H9 (cell line): ENCODE measurements at regions not wholly inside any gene's neighbourhood (a gene's known extent, or its start where the extent isn't known, plus 50 kb on each side); places are given as distances from the start of the nearest gene placed in this dataset.

Experiments used
- DNase-seq: peaks from one replicate; pipeline ENCODE4 v3.0.0-alpha.2; 2017
- H2AFZ ChIP-seq: one replicate; pipeline ENCODE4 v1.6.1; 2013; ENCODE audit warnings: mild to moderate bottlenecking, low read length, control low read depth, moderate library complexity
- H2AK5ac ChIP-seq: 2 replicates; pipeline ENCODE4 v1.6.1; 2013; ENCODE audit warnings: low read length, control low read depth, mixed read lengths; ENCODE audit not compliant: insufficient read length
- H2BK120ac ChIP-seq: one replicate; pipeline ENCODE4 v1.6.1; 2013; ENCODE audit warnings: low read depth, mild to moderate bottlenecking, low read length, control low read depth, inconsistent platforms; ENCODE audit not compliant: poor library complexity, severe bottlenecking
- H2BK12ac ChIP-seq: 2 replicates; pipeline ENCODE4 v1.6.1; 2013; ENCODE audit warnings: low read length, control low read depth, mixed read lengths, low read depth; ENCODE audit not compliant: insufficient read length
- H2BK15ac ChIP-seq: 2 replicates; pipeline ENCODE4 v1.6.1; 2013; ENCODE audit warnings: low read depth, low read length, control low read depth
- H2BK20ac ChIP-seq: one replicate; pipeline ENCODE4 v1.6.1; 2013; ENCODE audit warnings: low read depth, mild to moderate bottlenecking, low read length, control low read depth, inconsistent platforms; ENCODE audit not compliant: poor library complexity, severe bottlenecking
- H2BK5ac ChIP-seq: 2 replicates; pipeline ENCODE4 v1.6.1; 2013; ENCODE audit warnings: low read length, control low read depth, mixed read lengths; ENCODE audit not compliant: insufficient read length
- H3K14ac ChIP-seq: 2 replicates; pipeline ENCODE4 v1.6.1; 2013; ENCODE audit warnings: low read length, control low read depth; ENCODE audit not compliant: insufficient read depth
- H3K18ac ChIP-seq: 2 replicates; pipeline ENCODE4 v1.6.1; 2013; ENCODE audit warnings: low read depth, mild to moderate bottlenecking, mixed read lengths, low read length, control low read depth; ENCODE audit not compliant: insufficient read length
- H3K23ac ChIP-seq: 2 replicates; pipeline ENCODE4 v1.6.1; 2013; ENCODE audit warnings: low read length, control low read depth, mixed read lengths, low read depth; ENCODE audit not compliant: insufficient read length
- H3K23me2 ChIP-seq: 2 replicates; pipeline ENCODE4 v1.6.1; 2013; ENCODE audit warnings: low read depth, mild to moderate bottlenecking, mixed read lengths, low read length, control low read depth; ENCODE audit not compliant: insufficient read length, poor library complexity, severe bottlenecking
- H3K27ac ChIP-seq: 2 replicates; pipeline ENCODE4 v1.5.1; 2013; ENCODE audit warnings: low read length, control low read depth, mixed read lengths, low read depth; ENCODE audit not compliant: insufficient read length
- H3K27me3 ChIP-seq: 2 replicates; pipeline ENCODE4 v1.6.1; 2013; ENCODE audit warnings: low read length, control low read depth, inconsistent platforms; ENCODE audit not compliant: insufficient read depth
- H3K4ac ChIP-seq: 2 replicates; pipeline ENCODE4 v1.6.1; 2013; ENCODE audit warnings: low read depth, mild to moderate bottlenecking, control low read depth, inconsistent platforms, low read length, moderate library complexity
- H3K4me1 ChIP-seq: 2 replicates; pipeline ENCODE4 v1.6.1; 2013; ENCODE audit warnings: low read length, control low read depth, inconsistent platforms; ENCODE audit not compliant: insufficient read depth
- H3K4me2 ChIP-seq: 2 replicates; pipeline ENCODE4 v1.6.1; 2013; ENCODE audit warnings: low read length, control low read depth, mixed read lengths; ENCODE audit not compliant: insufficient read length, insufficient read depth
- H3K56ac ChIP-seq: 2 replicates; pipeline ENCODE4 v1.6.1; 2013; ENCODE audit warnings: low read depth, mild to moderate bottlenecking, mixed read lengths, low read length, control low read depth; ENCODE audit not compliant: insufficient read length
- H3K79me1 ChIP-seq: 2 replicates; pipeline ENCODE4 v1.6.1; 2013; ENCODE audit warnings: low read depth, mild to moderate bottlenecking, moderate library complexity, low read length, control low read depth, inconsistent platforms; ENCODE audit not compliant: insufficient read depth, poor library complexity, severe bottlenecking
- H3K79me2 ChIP-seq: 2 replicates; pipeline ENCODE4 v1.6.1; 2013; ENCODE audit warnings: low read length, control low read depth, inconsistent platforms; ENCODE audit not compliant: insufficient read depth
- H3K9ac ChIP-seq: 2 replicates; pipeline ENCODE4 v1.6.1; 2013; ENCODE audit warnings: low read length, control low read depth, mixed read lengths; ENCODE audit not compliant: insufficient read length; ENCODE audit errors: extremely low read depth
- H3K9me3 ChIP-seq: one replicate; pipeline ENCODE4 v1.6.1; 2013; ENCODE audit warnings: low read depth, low read length, inconsistent platforms; ENCODE audit not compliant: control insufficient read depth
- H3T11ph ChIP-seq: one replicate; pipeline ENCODE4 v1.6.1; 2013; ENCODE audit warnings: mild to moderate bottlenecking, low read length, control low read depth, inconsistent platforms
- H4K20me1 ChIP-seq: one replicate; pipeline ENCODE4 v1.6.1; 2013; ENCODE audit not compliant: control insufficient read depth, insufficient read length, insufficient read depth
- H4K5ac ChIP-seq: 2 replicates; pipeline ENCODE4 v1.6.1; 2013; ENCODE audit warnings: low read depth, mild to moderate bottlenecking, mixed read lengths, low read length, control low read depth; ENCODE audit not compliant: insufficient read length
- H4K8ac ChIP-seq: replicated peaks from 2 replicates; pipeline ENCODE4 v1.6.1; 2013; ENCODE audit warnings: low read length, control low read depth, mixed read lengths, low read depth; ENCODE audit not compliant: insufficient read length
- H4K91ac ChIP-seq: 2 replicates; pipeline ENCODE4 v1.6.1; 2013; ENCODE audit warnings: low read depth, mild to moderate bottlenecking, moderate library complexity, mixed read lengths, low read length, control low read depth; ENCODE audit not compliant: insufficient read length
- H3K27ac Mint-ChIP-seq, 3 experiments: 2 replicates in 2 of 3; 3 replicates in 1 of 3; pipeline ENCODE4 v1.8.0; 2020 to 2021; ENCODE audit warnings: mixed read lengths in 3 of 3, mild to moderate bottlenecking in 1 of 3, moderate library complexity in 1 of 3
- H3K27me3 Mint-ChIP-seq: 2 replicates; pipeline ENCODE4 v1.8.0; 2021; ENCODE audit warnings: low read depth, mild to moderate bottlenecking, moderate library complexity, mixed read lengths
- H3K36me3 Mint-ChIP-seq, 3 experiments: 2 replicates in 2 of 3; 3 replicates in 1 of 3; pipeline ENCODE4 v1.8.0; 2020 to 2021; ENCODE audit warnings: low read depth in 3 of 3, mixed read lengths in 3 of 3; ENCODE audit not compliant: insufficient read depth in 1 of 3
- H3K4me1 Mint-ChIP-seq, 2 experiments: 2 replicates each; pipeline ENCODE4 v1.8.0; 2020; ENCODE audit warnings: mixed read lengths in 2 of 2
- H3K4me3 Mint-ChIP-seq, 2 experiments: 2 replicates in 1 of 2; 3 replicates in 1 of 2; pipeline ENCODE4 v1.8.0; 2020 to 2021; ENCODE audit warnings: mild to moderate bottlenecking in 2 of 2, mixed read lengths in 2 of 2, moderate library complexity in 1 of 2
- H3K9me3 Mint-ChIP-seq, 2 experiments: 2 replicates in 1 of 2; 3 replicates in 1 of 2; pipeline ENCODE4 v1.8.0; 2020; ENCODE audit warnings: mild to moderate bottlenecking in 2 of 2, mixed read lengths in 2 of 2, moderate library complexity in 1 of 2
- CTCF ChIP-seq: fragments of 200-600 bp; sonication (generic); conservative IDR thresholded peaks from 3 replicates; pipeline ENCODE4 v1.8.0; 2021; ENCODE audit warnings: antibody characterized with exemption, mild to moderate bottlenecking
- WGBS: extraction: QIAGEN DNeasy Blood & Tissue Kit; methylation state at CpG from one replicate; pipeline ENCODE4 v1.1.7; 2013; ENCODE audit warnings: missing lambda C conversion rate, low lambda C conversion rate, mixed read lengths; ENCODE audit not compliant: insufficient read length; ENCODE audit errors: extremely low coverage; 5-methylcytosine and 5-hydroxymethylcytosine counted together

- H2BK5ac ChIP-seq = no peak overlapping the region
- no peak overlapping the region for H3K14ac ChIP-seq
- H2BK120ac ChIP-seq = no peak overlapping the region
- no peaks in the 10 kb centered on the region for H4K20me1 ChIP-seq
- no peak overlapping the region for H3K27ac Mint-ChIP-seq
- no peaks in the 10 kb centered on the region for H3K23me2 ChIP-seq
- WGBS = no CpG with 5 or more reads among the region's 4 CpGs
- no peak overlapping the region for H3K4ac ChIP-seq
- no peak overlapping the region for H3K4me2 ChIP-seq
- H3K27me3 Mint-ChIP-seq = peaks cover 2% of the 10 kb centered on the region; the same call in 1 of the 2 replicates
- TF ChIP-seq CTCF = peak; percentile 75
- no peak overlapping the region for H3K23ac ChIP-seq
- H4K91ac ChIP-seq = no peak overlapping the region
- H3T11ph ChIP-seq = no peak overlapping the region
- H2BK20ac ChIP-seq = no peak overlapping the region
- no peaks in the 10 kb centered on the region; a peak in 1 of 7 replicates for H3K36me3 Mint-ChIP-seq
- H3K9ac ChIP-seq = no peak overlapping the region
- no peak overlapping the region for H3K18ac ChIP-seq
- H3K79me1 ChIP-seq = no peaks in the 10 kb centered on the region
- peak; percentile 69 for DNase-seq
- H3K9me3 Mint-ChIP-seq = no peaks in the 10 kb centered on the region; a peak in 2 of 5 replicates
- H2AK5ac ChIP-seq = no peak overlapping the region
- H4K5ac ChIP-seq = no peak overlapping the region
- H2BK12ac ChIP-seq = no peak overlapping the region
- H3K27me3 ChIP-seq = no peaks in the 10 kb centered on the region
- H3K79me2 ChIP-seq = no peaks in the 10 kb centered on the region
- H3K27ac ChIP-seq = no peak overlapping the region
- no peak overlapping the region for H3K4me3 Mint-ChIP-seq
- no peak overlapping the region for H2BK15ac ChIP-seq
- H3K56ac ChIP-seq = no peak overlapping the region
- no peak overlapping the region for H2AFZ ChIP-seq
- no peaks in the 10 kb centered on the region for H3K4me1 ChIP-seq
- no peak overlapping the region for H4K8ac ChIP-seq
- peaks cover 4 to 5% of the 10 kb centered on the region in 2 experiments for H3K4me1 Mint-ChIP-seq
- H3K9me3 ChIP-seq = no peaks in the 10 kb centered on the region
Observed at GRCh38 chr5:92885950-92886349, 695.1 kb downstream of the NR2F1-AS1 start.
